Thyroid gland (tissue), 4 donors: ENCODE measurements at regions not wholly inside any gene's neighbourhood (a gene's known extent, or its start where the extent isn't known, plus 50 kb on each side); places are given as distances from the start of the nearest gene placed in this dataset.

ENCODE experiments used
- DNase-seq, 2 donors: peaks; one replicate each; pipeline ENCODE4 v3.0.0-alpha.2; 2019
- H3K27ac ChIP-seq, 3 donors: fragments of 200-600 bp; sonication (generic); 1 replicate in 2 of 3; 2 replicates in 1 of 3; pipeline ENCODE4 v1.5.1; 2016 to 2019; ENCODE audit warnings: mild to moderate bottlenecking in 1 of 3, moderate library complexity in 1 of 3
- H3K27me3 ChIP-seq: fragments of 200-600 bp; sonication (generic); one replicate; pipeline ENCODE4 v1.5.1; 2019
- H3K36me3 ChIP-seq, 2 donors: fragments of 200-600 bp; sonication (generic); one replicate each; pipeline ENCODE4 v1.5.1; 2016 to 2019
- H3K4me1 ChIP-seq, 2 donors: fragments of 200-600 bp; sonication (generic); one replicate each; pipeline ENCODE4 v1.5.1; 2017 to 2019
- H3K4me3 ChIP-seq, 3 donors: fragments of 200-600 bp; sonication (generic); replicated peaks in 1 of 3; 1 replicate in 2 of 3; 2 replicates in 1 of 3; pipeline ENCODE4 v1.5.1; 2016; ENCODE audit warnings: mild to moderate bottlenecking in 1 of 3
- H3K9me3 ChIP-seq: fragments of 200-600 bp; sonication (generic); one replicate; pipeline ENCODE4 v1.5.1; 2017
- CTCF ChIP-seq, 6 experiments: fragments of 200-600 bp in 3 of 6; fragments of 450-650 bp in 3 of 6; sonication (generic) in 3 of 6; IDR thresholded peaks; one replicate each; pipeline ENCODE4 v1.5.1; 2016 to 2019; ENCODE audit warnings: antibody characterized with exemption in 6 of 6, mild to moderate bottlenecking in 2 of 6, inconsistent platforms in 1 of 6, moderate library complexity in 1 of 6
- POLR2A ChIP-seq, 2 donors: fragments of 450-650 bp; IDR thresholded peaks; one replicate each; pipeline ENCODE4 v1.6.1; 2017; ENCODE audit warnings: antibody characterized with exemption in 2 of 2, mild to moderate bottlenecking in 2 of 2, moderate library complexity in 1 of 2
- WGBS, 2 donors: methylation state at CpG; one replicate each; pipeline ENCODE4 v1.1.5; 2017; 5-methylcytosine and 5-hydroxymethylcytosine counted together
- intact Hi-C: fragments of 100-400 bp; cut with DNase I; formaldehyde crosslinking; loops from one replicate; pipeline ENCODE4 v1.15.1; 2023

GRCh38 chr12:102564026-102564425 lies 83.7 kb upstream of the IGF1 start:
- Histone ChIP-seq H3K27ac (no peak overlapping the region), H3K36me3 (no peaks in the 10 kb centered on the region), H3K27me3 (no peaks in the 10 kb centered on the region), H3K9me3 (no peaks in the 10 kb centered on the region), H3K4me3 (no peak overlapping the region), H3K4me1 (no peaks in the 10 kb centered on the region)
- WGBS, 2 donors, result 83 to 88% methylated on average over 4 of the region's 4 CpGs
- intact Hi-C loops, result no loop called here
- DNase-seq, result no peak
- no peak for TF ChIP-seq CTCF (IDR thresholded peaks at IDR 0.05)
- no peak for TF ChIP-seq POLR2A (IDR thresholded peaks at IDR 0.05)

GRCh38 chr12:102562836-102563425 lies 82.6 kb upstream of the IGF1 start:
- H3K9me3 ChIP-seq, result no peaks in the 10 kb centered on the region
- H3K4me1 ChIP-seq, result no peaks in the 10 kb centered on the region
- H3K36me3 ChIP-seq, result no peaks in the 10 kb centered on the region
- intact Hi-C loops, result no loop called here
- H3K27me3 ChIP-seq, result no peaks in the 10 kb centered on the region
- no peak for DNase-seq
- WGBS, 2 donors, result 10 to 29% methylated on average over 2 of the region's 2 CpGs
- no peak overlapping the region for H3K27ac ChIP-seq
- no peak for TF ChIP-seq CTCF (IDR thresholded peaks at IDR 0.05)
- no peak for TF ChIP-seq POLR2A (IDR thresholded peaks at IDR 0.05)
- H3K4me3 ChIP-seq, result no peak overlapping the region

- intact Hi-C loops, result no loop called here
These were observed 70.8 kb upstream of the IGF1 start for GRCh38 chr12:102551186-102551585.

GRCh38 chr12:102549691-102550090 lies 69.3 kb upstream of the IGF1 start:
- no peaks in the 10 kb centered on the region for H3K27me3 ChIP-seq
- H3K4me1 ChIP-seq, result no peaks in the 10 kb centered on the region
- DNase-seq, result no peak
- no peaks in the 10 kb centered on the region for H3K36me3 ChIP-seq
- intact Hi-C loops, result loop anchor here (10.0 kb wide), 1 partner anchor 385 kb away; no protein-coding TSS in a partner anchor
- H3K9me3 ChIP-seq, result no peaks in the 10 kb centered on the region
- 62 to 71% methylated on average over 5 of the region's 5 CpGs for WGBS, 2 donors
- TF ChIP-seq CTCF (IDR thresholded peaks at IDR 0.05), result no peak
- TF ChIP-seq POLR2A (IDR thresholded peaks at IDR 0.05), result no peak
- no peak overlapping the region for H3K4me3 ChIP-seq
- H3K27ac ChIP-seq, result no peak overlapping the region

More at GRCh38 chr12:102551186-102551585, 70.8 kb upstream of the IGF1 start:
- WGBS, 2 donors, result 84 to 100% methylated on average over 2 of the region's 2 CpGs
- no peak for DNase-seq
- no peaks in the 10 kb centered on the region for H3K36me3 ChIP-seq
- H3K4me3 ChIP-seq, result no peak overlapping the region
- no peak for TF ChIP-seq CTCF (IDR thresholded peaks at IDR 0.05)
- TF ChIP-seq POLR2A (IDR thresholded peaks at IDR 0.05), result no peak
- H3K9me3 ChIP-seq, result no peaks in the 10 kb centered on the region
- no peak overlapping the region for H3K27ac ChIP-seq
- H3K27me3 ChIP-seq, result no peaks in the 10 kb centered on the region
- no peaks in the 10 kb centered on the region for H3K4me1 ChIP-seq

GRCh38 chr12:102548543-102548942 lies 68.2 kb upstream of the IGF1 start:
- DNase-seq, result peak; percentile 26 to 35
- Histone ChIP-seq H3K4me1 (no peaks in the 10 kb centered on the region), H3K36me3 (no peaks in the 10 kb centered on the region), H3K27ac (no peak overlapping the region), H3K27me3 (no peaks in the 10 kb centered on the region), H3K4me3 (no peak overlapping the region), H3K9me3 (no peaks in the 10 kb centered on the region)
- TF ChIP-seq POLR2A (IDR thresholded peaks at IDR 0.05), result no peak
- TF ChIP-seq CTCF (IDR thresholded peaks at IDR 0.05), result no peak
- whole genome bisulfite sequencing, 2 donors, result 50 to 51% methylated on average over 3 of the region's 3 CpGs
- intact Hi-C loops, result loop anchor here (10.0 kb wide), 1 partner anchor 384 kb away; no protein-coding TSS in a partner anchor
